ENCODE measurements at regions not wholly inside any gene's neighbourhood (a gene's known extent, or its start where the extent isn't known, plus 50 kb on each side); places are given as distances from the start of the nearest gene placed in this dataset.

DNA sequence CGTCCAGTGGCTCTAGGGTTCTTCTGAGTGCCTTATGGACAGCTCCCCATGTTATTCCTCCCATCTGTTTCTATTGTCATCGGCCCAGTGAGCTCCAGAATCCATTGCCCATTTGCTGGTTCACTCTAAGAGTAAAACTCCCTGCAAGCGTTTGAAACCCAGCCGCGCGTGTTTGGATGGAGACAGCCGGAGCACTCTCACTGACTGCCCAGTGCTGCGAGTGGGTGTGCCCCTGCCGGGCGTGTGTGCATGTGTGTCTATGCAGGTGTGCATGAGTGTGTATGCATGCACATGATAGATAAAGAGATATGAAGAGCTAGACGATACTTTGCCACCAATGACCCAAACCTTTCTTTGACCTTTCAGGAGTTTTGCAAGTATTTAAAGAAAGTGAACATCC lies 347.2 kb upstream of the MKI67 start:
- no peak overlapping the region for H2AFZ ChIP-seq (ENCODE audit: low read depth)
- CTCF ChIA-PET, result no interaction called here
- no peak overlapping the region for H3K27ac ChIP-seq (ENCODE audit: low read depth in 2 of 2, low read length in 1 of 2)
- no peaks in the 10 kb centered on the region for H3K36me3 ChIP-seq (replicated peaks in 1 of 2; ENCODE audit: control insufficient read depth in 1 of 2, insufficient read depth in 2 of 2, low read length in 1 of 2)
- no peaks in the 10 kb centered on the region for H3K9me3 ChIP-seq
- no peaks in the 10 kb centered on the region for H3K79me2 ChIP-seq (ENCODE audit: insufficient read depth)
- no peak overlapping the region for H3K4me2 ChIP-seq
- no peaks in the 10 kb centered on the region for H3K9me2 ChIP-seq
- H4K20me1 ChIP-seq (ENCODE audit: insufficient read depth), result no peaks in the 10 kb centered on the region
- DNase-seq, result no peak
- POLR2A ChIA-PET, result no interaction called here
- 58% methylated on average over 11 of the region's 11 CpGs for WGBS (ENCODE audit: low lambda C conversion rate)
- no peak overlapping the region for H3K4me3 ChIP-seq (ENCODE audit: low read depth in 2 of 2, low read length in 1 of 2)
- no peaks in the 10 kb centered on the region for H3K27me3 ChIP-seq (ENCODE audit: insufficient read depth)
- TF ChIP-seq NRF1 (IDR thresholded peaks at IDR 0.05; ENCODE audit: low read depth, low read length), result no peak
- no peak for TF ChIP-seq GABPA (IDR thresholded peaks at IDR 0.05; ENCODE audit: low read depth)
- no peak for TF ChIP-seq RXRA (IDR thresholded peaks at IDR 0.05; ENCODE audit: borderline replicate concordance, low read depth)
- no peak for TF ChIP-seq FOXJ3 (CRISPR knock-in tag; IDR thresholded peaks at IDR 0.05)
- TF ChIP-seq RCOR1 (IDR thresholded peaks at IDR 0.05; ENCODE audit: low read length), result no peak
- no peak for TF ChIP-seq ELF1 (IDR thresholded peaks at IDR 0.05)
- no peak for TF ChIP-seq RFX5 (IDR thresholded peaks at IDR 0.05; ENCODE audit: low read length)
- TF ChIP-seq, protein P1, sequence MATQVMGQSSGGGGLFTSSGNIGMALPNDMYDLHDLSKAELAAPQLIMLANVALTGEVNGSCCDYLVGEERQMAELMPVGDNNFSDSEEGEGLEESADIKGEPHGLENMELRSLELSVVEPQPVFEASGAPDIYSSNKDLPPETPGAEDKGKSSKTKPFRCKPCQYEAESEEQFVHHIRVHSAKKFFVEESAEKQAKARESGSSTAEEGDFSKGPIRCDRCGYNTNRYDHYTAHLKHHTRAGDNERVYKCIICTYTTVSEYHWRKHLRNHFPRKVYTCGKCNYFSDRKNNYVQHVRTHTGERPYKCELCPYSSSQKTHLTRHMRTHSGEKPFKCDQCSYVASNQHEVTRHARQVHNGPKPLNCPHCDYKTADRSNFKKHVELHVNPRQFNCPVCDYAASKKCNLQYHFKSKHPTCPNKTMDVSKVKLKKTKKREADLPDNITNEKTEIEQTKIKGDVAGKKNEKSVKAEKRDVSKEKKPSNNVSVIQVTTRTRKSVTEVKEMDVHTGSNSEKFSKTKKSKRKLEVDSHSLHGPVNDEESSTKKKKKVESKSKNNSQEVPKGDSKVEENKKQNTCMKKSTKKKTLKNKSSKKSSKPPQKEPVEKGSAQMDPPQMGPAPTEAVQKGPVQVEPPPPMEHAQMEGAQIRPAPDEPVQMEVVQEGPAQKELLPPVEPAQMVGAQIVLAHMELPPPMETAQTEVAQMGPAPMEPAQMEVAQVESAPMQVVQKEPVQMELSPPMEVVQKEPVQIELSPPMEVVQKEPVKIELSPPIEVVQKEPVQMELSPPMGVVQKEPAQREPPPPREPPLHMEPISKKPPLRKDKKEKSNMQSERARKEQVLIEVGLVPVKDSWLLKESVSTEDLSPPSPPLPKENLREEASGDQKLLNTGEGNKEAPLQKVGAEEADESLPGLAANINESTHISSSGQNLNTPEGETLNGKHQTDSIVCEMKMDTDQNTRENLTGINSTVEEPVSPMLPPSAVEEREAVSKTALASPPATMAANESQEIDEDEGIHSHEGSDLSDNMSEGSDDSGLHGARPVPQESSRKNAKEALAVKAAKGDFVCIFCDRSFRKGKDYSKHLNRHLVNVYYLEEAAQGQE (IDR thresholded peaks at IDR 0.05; ENCODE audit: low read depth, low read length), result no peak
- TF ChIP-seq TEAD4 (IDR thresholded peaks at IDR 0.05; ENCODE audit: borderline replicate concordance, insufficient read depth), result no peak
- TF ChIP-seq, protein P2, sequence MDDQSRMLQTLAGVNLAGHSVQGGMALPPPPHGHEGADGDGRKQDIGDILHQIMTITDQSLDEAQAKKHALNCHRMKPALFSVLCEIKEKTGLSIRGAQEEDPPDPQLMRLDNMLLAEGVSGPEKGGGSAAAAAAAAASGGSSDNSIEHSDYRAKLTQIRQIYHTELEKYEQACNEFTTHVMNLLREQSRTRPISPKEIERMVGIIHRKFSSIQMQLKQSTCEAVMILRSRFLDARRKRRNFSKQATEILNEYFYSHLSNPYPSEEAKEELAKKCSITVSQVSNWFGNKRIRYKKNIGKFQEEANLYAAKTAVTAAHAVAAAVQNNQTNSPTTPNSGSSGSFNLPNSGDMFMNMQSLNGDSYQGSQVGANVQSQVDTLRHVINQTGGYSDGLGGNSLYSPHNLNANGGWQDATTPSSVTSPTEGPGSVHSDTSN (IDR thresholded peaks at IDR 0.05), result no peak
- TF ChIP-seq, protein P3, sequence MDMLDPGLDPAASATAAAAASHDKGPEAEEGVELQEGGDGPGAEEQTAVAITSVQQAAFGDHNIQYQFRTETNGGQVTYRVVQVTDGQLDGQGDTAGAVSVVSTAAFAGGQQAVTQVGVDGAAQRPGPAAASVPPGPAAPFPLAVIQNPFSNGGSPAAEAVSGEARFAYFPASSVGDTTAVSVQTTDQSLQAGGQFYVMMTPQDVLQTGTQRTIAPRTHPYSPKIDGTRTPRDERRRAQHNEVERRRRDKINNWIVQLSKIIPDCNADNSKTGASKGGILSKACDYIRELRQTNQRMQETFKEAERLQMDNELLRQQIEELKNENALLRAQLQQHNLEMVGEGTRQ (IDR thresholded peaks at IDR 0.05; ENCODE audit: borderline replicate concordance, low read depth, low read length), result no peak
- TF ChIP-seq, protein P4, sequence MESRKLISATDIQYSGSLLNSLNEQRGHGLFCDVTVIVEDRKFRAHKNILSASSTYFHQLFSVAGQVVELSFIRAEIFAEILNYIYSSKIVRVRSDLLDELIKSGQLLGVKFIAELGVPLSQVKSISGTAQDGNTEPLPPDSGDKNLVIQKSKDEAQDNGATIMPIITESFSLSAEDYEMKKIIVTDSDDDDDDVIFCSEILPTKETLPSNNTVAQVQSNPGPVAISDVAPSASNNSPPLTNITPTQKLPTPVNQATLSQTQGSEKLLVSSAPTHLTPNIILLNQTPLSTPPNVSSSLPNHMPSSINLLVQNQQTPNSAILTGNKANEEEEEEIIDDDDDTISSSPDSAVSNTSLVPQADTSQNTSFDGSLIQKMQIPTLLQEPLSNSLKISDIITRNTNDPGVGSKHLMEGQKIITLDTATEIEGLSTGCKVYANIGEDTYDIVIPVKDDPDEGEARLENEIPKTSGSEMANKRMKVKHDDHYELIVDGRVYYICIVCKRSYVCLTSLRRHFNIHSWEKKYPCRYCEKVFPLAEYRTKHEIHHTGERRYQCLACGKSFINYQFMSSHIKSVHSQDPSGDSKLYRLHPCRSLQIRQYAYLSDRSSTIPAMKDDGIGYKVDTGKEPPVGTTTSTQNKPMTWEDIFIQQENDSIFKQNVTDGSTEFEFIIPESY (IDR thresholded peaks at IDR 0.05; ENCODE audit: borderline replicate concordance, low read depth), result no peak
- no peak for TF ChIP-seq YY1 (IDR thresholded peaks at IDR 0.05; ENCODE audit: low read depth)
- TF ChIP-seq MEF2A (IDR thresholded peaks at IDR 0.05; ENCODE audit: borderline replicate concordance, low read depth), result no peak
- no peaks in the 10 kb centered on the region; a peak in 1 of 4 replicates for H3K4me1 ChIP-seq (ENCODE audit: control insufficient read depth in 1 of 2, insufficient read depth in 2 of 2, low read depth in 1 of 2, low read length in 1 of 2)
- no peaks in the 10 kb centered on the region for H3F3A ChIP-seq (replicated peaks; ENCODE audit: insufficient read depth)
- no peak overlapping the region for H3K9ac ChIP-seq
